CD14-positive monocyte (primary cell): ENCODE measurements at regions not wholly inside any gene's neighbourhood (a gene's known extent, or its start where the extent isn't known, plus 50 kb on each side); places are given as distances from the start of the nearest gene placed in this dataset.

Experiments used
- DNase-seq, 3 donors: peaks; one replicate each; pipeline ENCODE4 v3.0.0-alpha.2; 2011 to 2022
- H2AFZ ChIP-seq: 2 replicates; pipeline ENCODE4 v1.6.0; 2012; ENCODE audit warnings: mild to moderate bottlenecking, low read depth, low read length, inconsistent platforms; ENCODE audit not compliant: insufficient read depth, poor library complexity, severe bottlenecking
- H3K27ac ChIP-seq, 2 donors: 1 replicate in 1 of 2; 2 replicates in 1 of 2; pipeline ENCODE4 v1.5.1; 2012 to 2013; ENCODE audit warnings: low read length in 2 of 2, control low read depth in 1 of 2, inconsistent platforms in 1 of 2, low read depth in 1 of 2, mild to moderate bottlenecking in 1 of 2
- H3K27me3 ChIP-seq, 2 donors: one replicate each; pipeline versions ENCODE4 v1.6.0 to v1.6.1; 2011 to 2013; ENCODE audit warnings: low read length in 2 of 2; ENCODE audit not compliant: control insufficient read depth in 2 of 2, insufficient read depth in 2 of 2
- H3K36me3 ChIP-seq, 2 donors: replicated peaks in 1 of 2; 1 replicate in 1 of 2; 2 replicates in 1 of 2; pipeline versions ENCODE4 v1.5.1 to v1.6.1; 2012 to 2013; ENCODE audit warnings: low read length in 2 of 2, control low read depth in 1 of 2, inconsistent platforms in 1 of 2, mild to moderate bottlenecking in 1 of 2; ENCODE audit not compliant: insufficient read depth in 2 of 2, control insufficient read depth in 1 of 2
- H3K4me1 ChIP-seq, 2 donors: 1 replicate in 1 of 2; 2 replicates in 1 of 2; pipeline versions ENCODE4 v1.5.1 to v1.6.1; 2012 to 2013; ENCODE audit warnings: low read length in 2 of 2, control low read depth in 1 of 2, inconsistent platforms in 1 of 2, mild to moderate bottlenecking in 1 of 2, moderate library complexity in 1 of 2; ENCODE audit not compliant: insufficient read depth in 2 of 2, control insufficient read depth in 1 of 2
- H3K4me2 ChIP-seq: replicated peaks from 2 replicates; pipeline ENCODE3; 2012; ENCODE audit warnings: low read length, moderate library complexity, mild to moderate bottlenecking; ENCODE audit not compliant: poor library complexity, severe bottlenecking; ENCODE audit errors: extremely low read depth
- H3K4me3 ChIP-seq, 3 experiments: fragments of 200-600 bp in 1 of 3; sonication (generic) in 1 of 3; replicated peaks in 1 of 3; 1 replicate in 2 of 3; 2 replicates in 1 of 3; pipeline ENCODE4 v1.5.1; 2011 to 2013; ENCODE audit warnings: low read length in 3 of 3, mild to moderate bottlenecking in 3 of 3, control low read depth in 2 of 3, low read depth in 2 of 3, inconsistent platforms in 1 of 3, moderate library complexity in 1 of 3
- H3K79me2 ChIP-seq: 2 replicates; pipeline ENCODE4 v1.6.0; 2012; ENCODE audit warnings: mild to moderate bottlenecking, control low read depth, inconsistent platforms, low read length, moderate library complexity; ENCODE audit not compliant: insufficient read depth
- H3K9ac ChIP-seq: 2 replicates; pipeline ENCODE4 v1.6.0; 2017; ENCODE audit warnings: low read length, mild to moderate bottlenecking; ENCODE audit not compliant: insufficient read depth, poor library complexity, severe bottlenecking
- H3K9me3 ChIP-seq, 2 donors: replicated peaks in 1 of 2; 1 replicate in 1 of 2; 2 replicates in 1 of 2; pipeline versions ENCODE4 v1.5.1 to v1.6.1; 2012 to 2013; ENCODE audit warnings: low read length in 2 of 2, control low read depth in 1 of 2; ENCODE audit not compliant: control insufficient read depth in 1 of 2, insufficient read depth in 1 of 2
- H4K20me1 ChIP-seq: 2 replicates; pipeline ENCODE4 v1.6.0; 2012; ENCODE audit warnings: mild to moderate bottlenecking, low read length, control low read depth, moderate library complexity; ENCODE audit not compliant: insufficient read depth
- H3K27ac Mint-ChIP-seq, 7 donors: one replicate each; pipeline ENCODE4 v1.8.0; 2020; ENCODE audit warnings: mild to moderate bottlenecking in 7 of 7, mixed read lengths in 7 of 7, moderate library complexity in 6 of 7, inconsistent platforms in 2 of 7
- H3K27me3 Mint-ChIP-seq, 3 donors: one replicate each; pipeline ENCODE4 v1.8.0; 2021 to 2022; ENCODE audit warnings: low read depth in 3 of 3, mild to moderate bottlenecking in 3 of 3, mixed read lengths in 3 of 3, moderate library complexity in 3 of 3, inconsistent platforms in 1 of 3
- H3K36me3 Mint-ChIP-seq, 2 donors: one replicate each; pipeline ENCODE4 v1.8.0; 2020; ENCODE audit warnings: mixed read lengths in 2 of 2, inconsistent platforms in 1 of 2, mild to moderate bottlenecking in 1 of 2
- H3K4me1 Mint-ChIP-seq: one replicate; pipeline ENCODE4 v1.8.0; 2020; ENCODE audit warnings: mild to moderate bottlenecking, mixed read lengths
- H3K4me3 Mint-ChIP-seq, 2 donors: one replicate each; pipeline ENCODE4 v1.8.0; 2020; ENCODE audit warnings: mild to moderate bottlenecking in 2 of 2, mixed read lengths in 2 of 2, moderate library complexity in 1 of 2
- H3K9me3 Mint-ChIP-seq, 7 donors: one replicate each; pipeline ENCODE4 v1.8.0; 2020 to 2022; ENCODE audit warnings: mixed read lengths in 7 of 7, mild to moderate bottlenecking in 6 of 7, moderate library complexity in 6 of 7, inconsistent platforms in 2 of 7
- CTCF ChIP-seq: fragments of 200-600 bp; IDR thresholded peaks from one replicate; pipeline ENCODE4 v1.8.0; 2022; ENCODE audit warnings: antibody characterized with exemption, mild to moderate bottlenecking
- WGBS: methylation state at CpG from one replicate; pipeline ENCODE4 v1.1.5; 2013; ENCODE audit warnings: missing lambda C conversion rate; ENCODE audit not compliant: insufficient coverage; 5-methylcytosine and 5-hydroxymethylcytosine counted together
- intact Hi-C, 2 donors: fragments of 100-400 bp; cut with micrococcal nuclease; formaldehyde crosslinking; loops; one replicate each; pipeline versions ENCODE4 v1.15.0 to v1.15.1; 2023

- Histone ChIP-seq H3K9ac (no peak overlapping the region), H3K4me3 (no peak overlapping the region), H3K27ac (no peak overlapping the region), H3K9me3 (peaks cover 0 to 3% of the 10 kb centered on the region in 2 donors), H2AFZ (no peak overlapping the region), H4K20me1 (no peaks in the 10 kb centered on the region), H3K4me1 (no peaks in the 10 kb centered on the region), H3K4me2 (no peak overlapping the region), H3K79me2 (no peaks in the 10 kb centered on the region), H3K36me3 (no peaks in the 10 kb centered on the region), H3K27me3 (no peaks in the 10 kb centered on the region)
- Mint-ChIP-seq H3K27me3 (peaks cover 0 to 1% (median 0%) of the 10 kb centered on the region in 3 donors), H3K36me3 (no peaks in the 10 kb centered on the region), H3K27ac (no peak overlapping the region), H3K9me3 (peaks cover 0 to 19% (median 1%) of the 10 kb centered on the region in 7 donors), H3K4me1 (no peaks in the 10 kb centered on the region), H3K4me3 (no peak overlapping the region)
- WGBS, result 80% methylated on average over 13 of the region's 15 CpGs
- TF ChIP-seq CTCF, result no peak
- intact Hi-C loops, result no loop called here
- DNase-seq, result no peak
Measured at GRCh38 chr5:5605170-5605764, 182.8 kb downstream of the ICE1 start.

- H3K9ac ChIP-seq, result no peak overlapping the region
- H3K27ac ChIP-seq, result no peak overlapping the region
- no peak overlapping the region for H3K4me2 ChIP-seq
- no peaks in the 10 kb centered on the region for H3K79me2 ChIP-seq
- peaks cover 2 to 18% (median 4%) of the 10 kb centered on the region in 7 donors for H3K9me3 Mint-ChIP-seq
- no peaks in the 10 kb centered on the region for H3K4me1 Mint-ChIP-seq
- no peaks in the 10 kb centered on the region for H3K36me3 ChIP-seq
- no peak overlapping the region for H3K27ac Mint-ChIP-seq
- no peaks in the 10 kb centered on the region for H3K36me3 Mint-ChIP-seq
- H3K4me1 ChIP-seq, result no peaks in the 10 kb centered on the region
- WGBS, result 80% methylated on average over 1 of the region's 1 CpG
- H3K27me3 ChIP-seq, result no peaks in the 10 kb centered on the region
- H3K27me3 Mint-ChIP-seq, result peaks cover 0 to 4% (median 0%) of the 10 kb centered on the region in 3 donors
- H4K20me1 ChIP-seq, result no peaks in the 10 kb centered on the region
- no peak overlapping the region for H2AFZ ChIP-seq
- TF ChIP-seq CTCF, result no peak
- intact Hi-C loops, result no loop called here
- H3K4me3 ChIP-seq, result no peak overlapping the region
- H3K9me3 ChIP-seq, result peaks cover 3 to 14% of the 10 kb centered on the region in 2 donors
- no peak for DNase-seq
- no peak overlapping the region for H3K4me3 Mint-ChIP-seq
Measured at GRCh38 chr5:5602554-5602953, 180.1 kb downstream of the ICE1 start.
